ENCODE measurements at regions not wholly inside any gene's neighbourhood (a gene's known extent, or its start where the extent isn't known, plus 50 kb on each side); places are given as distances from the start of the nearest gene placed in this dataset.

- TF ChIP-seq EP300 (IDR thresholded peaks at IDR 0.05; ENCODE audit: borderline replicate concordance) (no peak), RAD21 (IDR thresholded peaks at IDR 0.05; ENCODE audit: low read depth) (no peak), MAX (IDR thresholded peaks at IDR 0.05) (no peak), YY1 (IDR thresholded peaks at IDR 0.05; ENCODE audit: low read depth) (no peak), TCF12 (IDR thresholded peaks at IDR 0.05; ENCODE audit: low read depth) (no peak), TAF1 (IDR thresholded peaks at IDR 0.05; ENCODE audit: low read depth) (no peak), REST (IDR thresholded peaks at IDR 0.05; ENCODE audit: low read depth) (no peak), CEBPB (IDR thresholded peaks at IDR 0.05) (no peak), USF1 (IDR thresholded peaks at IDR 0.05) (no peak), CREB1 (IDR thresholded peaks at IDR 0.05; ENCODE audit: low read depth) (no peak), NFIC (IDR thresholded peaks at IDR 0.05) (no peak)
Observed at GRCh38 chr9:94443032-94443722, 111.7 kb upstream of the PCAT7 start.
